ENCODE measurements at regions not wholly inside any gene's neighbourhood (a gene's known extent, or its start where the extent isn't known, plus 50 kb on each side); places are given as distances from the start of the nearest gene placed in this dataset.

DNA sequence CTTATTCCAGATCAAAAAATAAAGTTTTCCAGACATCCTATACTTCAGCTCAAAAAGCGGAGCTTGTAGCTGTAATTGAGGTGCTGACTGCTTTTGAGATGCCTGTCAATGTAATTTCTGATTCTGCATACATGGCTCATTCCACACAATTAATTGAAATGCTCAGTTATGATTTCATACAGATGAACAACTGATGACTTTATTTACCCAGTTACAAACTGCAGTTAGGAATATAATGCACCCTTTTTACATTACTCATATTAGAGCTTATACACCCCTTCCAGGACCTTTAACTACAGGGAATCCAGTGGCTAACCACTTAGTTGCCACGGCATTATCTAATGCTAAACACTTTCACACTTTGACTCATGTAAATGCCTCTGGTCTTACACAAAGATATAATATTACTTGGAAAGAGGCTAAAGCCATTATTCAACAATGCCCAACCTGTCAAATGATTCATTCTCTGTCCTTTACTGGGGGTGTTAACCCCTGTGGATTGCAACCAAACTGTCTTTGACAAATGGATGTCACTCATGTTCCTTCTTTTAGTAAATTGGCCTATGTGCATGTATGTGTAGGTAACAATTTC, 147.3 kb downstream of the ZNF33B start:
- ChIA-PET POLR2A (no interaction called here), CTCF (no interaction called here)
- TF ChIP-seq, protein P1, sequence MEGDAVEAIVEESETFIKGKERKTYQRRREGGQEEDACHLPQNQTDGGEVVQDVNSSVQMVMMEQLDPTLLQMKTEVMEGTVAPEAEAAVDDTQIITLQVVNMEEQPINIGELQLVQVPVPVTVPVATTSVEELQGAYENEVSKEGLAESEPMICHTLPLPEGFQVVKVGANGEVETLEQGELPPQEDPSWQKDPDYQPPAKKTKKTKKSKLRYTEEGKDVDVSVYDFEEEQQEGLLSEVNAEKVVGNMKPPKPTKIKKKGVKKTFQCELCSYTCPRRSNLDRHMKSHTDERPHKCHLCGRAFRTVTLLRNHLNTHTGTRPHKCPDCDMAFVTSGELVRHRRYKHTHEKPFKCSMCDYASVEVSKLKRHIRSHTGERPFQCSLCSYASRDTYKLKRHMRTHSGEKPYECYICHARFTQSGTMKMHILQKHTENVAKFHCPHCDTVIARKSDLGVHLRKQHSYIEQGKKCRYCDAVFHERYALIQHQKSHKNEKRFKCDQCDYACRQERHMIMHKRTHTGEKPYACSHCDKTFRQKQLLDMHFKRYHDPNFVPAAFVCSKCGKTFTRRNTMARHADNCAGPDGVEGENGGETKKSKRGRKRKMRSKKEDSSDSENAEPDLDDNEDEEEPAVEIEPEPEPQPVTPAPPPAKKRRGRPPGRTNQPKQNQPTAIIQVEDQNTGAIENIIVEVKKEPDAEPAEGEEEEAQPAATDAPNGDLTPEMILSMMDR (IDR thresholded peaks at IDR 0.05; ENCODE audit: insufficient read depth, low read length, missing control alignments), result no peak

DNA sequence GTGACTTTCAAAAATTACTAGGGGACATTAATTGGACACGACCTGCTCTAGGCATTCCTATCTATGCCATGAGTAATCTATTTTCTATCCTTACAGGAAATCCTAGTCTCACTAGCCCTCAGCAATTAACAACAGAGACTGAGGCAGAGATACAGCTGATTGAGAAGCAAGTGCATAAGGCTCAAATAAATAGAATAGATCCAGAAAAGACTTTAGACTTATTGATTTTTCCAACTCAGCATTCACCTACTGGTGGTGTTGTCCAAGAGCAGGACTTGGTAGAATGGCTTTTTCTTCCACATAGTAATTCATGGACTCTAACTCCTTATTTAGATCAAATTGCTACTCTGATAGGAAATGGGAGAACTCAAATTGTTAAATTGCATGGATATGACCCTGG, 148.0 kb downstream of the ZNF33B start:
- no peak for DNase-seq (ENCODE audit: low read depth, low spot score)
- H3K4me3 ChIP-seq (ENCODE audit: low read depth, low read length), result no peak overlapping the region
- TF ChIP-seq, protein P1 (IDR thresholded peaks at IDR 0.05; ENCODE audit: insufficient read depth, low read length, missing control alignments), result no peak
- ChIA-PET POLR2A (no interaction called here), CTCF (no interaction called here)

More for the DNA sequence above, 147.3 kb downstream of the ZNF33B start:
- H3K4me3 ChIP-seq (ENCODE audit: low read depth, low read length), result no peak overlapping the region
- DNase-seq (ENCODE audit: low read depth, low spot score), result no peak

DNA sequence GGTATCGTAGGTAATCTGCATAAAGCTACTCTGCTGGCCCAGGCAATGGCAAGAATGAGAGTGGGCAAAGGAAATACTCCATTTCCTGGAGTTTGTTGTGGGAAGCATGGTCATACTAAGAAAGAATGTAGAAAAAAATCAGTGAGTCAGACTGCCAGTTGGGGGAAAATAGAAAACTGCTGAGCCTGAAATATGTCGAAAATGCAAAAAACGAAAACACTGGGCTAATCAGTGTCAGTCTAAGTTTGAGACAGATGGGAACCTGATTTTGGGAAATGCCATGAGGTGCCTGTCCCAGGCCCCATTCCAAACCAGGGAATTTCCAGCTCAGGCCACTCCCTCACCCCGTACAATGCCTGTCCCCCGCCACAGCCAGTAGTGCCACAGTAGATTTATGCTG, 150.0 kb downstream of the ZNF33B start:
- DNase-seq (ENCODE audit: low read depth, low spot score), result peak; percentile 9
- H3K4me3 ChIP-seq (ENCODE audit: low read depth, low read length), result no peak overlapping the region
- ChIA-PET POLR2A (no interaction called here), CTCF (no interaction called here)
- TF ChIP-seq, protein P1 (IDR thresholded peaks at IDR 0.05; ENCODE audit: insufficient read depth, low read length, missing control alignments), result no peak

DNA sequence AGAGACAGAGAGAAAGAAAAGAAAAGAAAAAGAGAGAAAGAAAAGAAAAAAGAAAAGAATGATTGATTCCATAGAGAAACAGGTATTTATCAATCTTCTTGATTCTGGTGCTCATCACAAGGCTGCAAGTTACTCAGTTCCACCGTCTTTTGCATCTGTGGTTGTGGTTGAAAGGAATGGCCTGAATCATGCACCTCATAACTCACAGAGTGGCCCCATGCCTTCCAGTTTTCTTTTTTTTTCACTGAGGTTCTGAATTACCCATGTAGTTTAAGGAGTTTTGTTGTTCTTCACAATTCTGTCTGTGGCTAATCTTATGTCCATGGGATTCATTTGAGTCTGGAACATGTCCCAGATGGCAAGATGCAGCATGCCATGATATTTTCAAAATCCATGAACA, 156.0 kb downstream of the ZNF33B start:
- DNase-seq (ENCODE audit: low read depth, low spot score), result no peak
- POLR2A ChIA-PET, result no interaction called here
- H3K4me3 ChIP-seq (ENCODE audit: low read depth, low read length), result no peak overlapping the region
- TF ChIP-seq, protein P1 (IDR thresholded peaks at IDR 0.05; ENCODE audit: insufficient read depth, low read length, missing control alignments), result no peak
- CTCF ChIA-PET, result no interaction called here

DNA sequence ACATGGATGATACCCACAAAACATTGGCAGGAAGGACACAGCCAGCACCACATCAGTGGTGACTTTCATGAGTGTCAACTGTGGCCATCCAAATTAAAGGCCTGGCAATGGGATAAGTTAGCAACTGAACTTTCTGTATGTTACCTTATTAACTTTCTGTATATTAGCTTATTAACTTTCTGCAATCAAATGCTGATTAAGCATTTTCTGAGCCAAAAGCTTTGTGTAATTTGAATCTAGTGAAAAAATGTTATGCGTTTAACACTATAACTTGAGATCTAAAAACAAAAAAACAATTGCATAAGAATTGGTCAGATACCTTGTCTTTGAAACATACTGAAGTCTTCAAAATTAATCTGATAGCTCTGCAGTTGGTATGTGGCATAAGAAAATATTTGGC, 159.3 kb downstream of the ZNF33B start:
- H3K4me3 ChIP-seq (ENCODE audit: low read depth, low read length), result no peak overlapping the region
- ChIA-PET POLR2A (no interaction called here), CTCF (no interaction called here)
- TF ChIP-seq, protein P1 (IDR thresholded peaks at IDR 0.05; ENCODE audit: insufficient read depth, low read length, missing control alignments), result no peak
- DNase-seq (ENCODE audit: low read depth, low spot score), result no peak

DNA sequence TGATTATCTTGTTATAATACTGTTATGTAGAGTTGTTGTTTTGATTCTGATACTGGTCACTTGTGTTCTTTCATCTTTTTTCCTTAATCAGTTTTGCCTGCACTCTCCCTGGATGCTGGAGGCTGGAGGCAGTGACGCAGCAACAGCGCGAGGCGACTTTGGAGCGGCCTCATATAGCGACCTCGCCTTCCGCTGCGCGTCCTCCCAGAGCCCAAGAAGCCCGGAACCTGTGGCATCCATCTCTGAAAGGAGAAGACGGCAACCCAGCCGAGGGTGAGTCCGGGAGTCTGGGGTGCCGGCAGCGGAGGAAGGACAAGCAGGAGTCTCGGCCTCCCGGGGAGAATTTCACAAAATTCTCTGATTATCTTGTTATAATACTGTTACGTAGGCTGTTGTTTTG, 161.2 kb downstream of the ZNF33B start:
- CTCF ChIA-PET, result no interaction called here
- H3K4me3 ChIP-seq (ENCODE audit: low read depth, low read length), result no peak overlapping the region
- DNase-seq (ENCODE audit: low read depth, low spot score), result no peak
- POLR2A ChIA-PET, result no interaction called here
- TF ChIP-seq, protein P1 (IDR thresholded peaks at IDR 0.05; ENCODE audit: insufficient read depth, low read length, missing control alignments), result no peak
